Breast epithelium (tissue), 3 donors: ENCODE measurements at regions not wholly inside any gene's neighbourhood (a gene's known extent, or its start where the extent isn't known, plus 50 kb on each side); places are given as distances from the start of the nearest gene placed in this dataset.

Source experiments
- CTCF ChIP-seq, 3 donors: fragments of 450-650 bp; IDR thresholded peaks; one replicate each; pipeline ENCODE4 v1.5.1; 2016 to 2017; ENCODE audit warnings: antibody characterized with exemption in 3 of 3, mild to moderate bottlenecking in 3 of 3, moderate library complexity in 3 of 3
- POLR2A ChIP-seq: fragments of 450-650 bp; IDR thresholded peaks from one replicate; pipeline ENCODE4 v1.6.1; 2016; ENCODE audit warnings: antibody characterized with exemption, mild to moderate bottlenecking, moderate library complexity
- POLR2AphosphoS5 ChIP-seq, 3 donors: sonication (generic); formaldehyde crosslinking; IDR thresholded peaks; one replicate each; pipeline ENCODE4 v1.6.1; 2017; ENCODE audit warnings: antibody characterized with exemption in 3 of 3

- TF ChIP-seq POLR2A = no peak
- TF ChIP-seq CTCF (IDR thresholded peaks at IDR 0.05) = no peak
- TF ChIP-seq POLR2AphosphoS5 (IDR thresholded peaks at IDR 0.05) = no peak
Observed at GRCh38 chr3:132262956-132263355, 54.3 kb upstream of the ACP3 start.
